Keratinocyte (primary cell): ENCODE measurements at regions not wholly inside any gene's neighbourhood (a gene's known extent, or its start where the extent isn't known, plus 50 kb on each side); places are given as distances from the start of the nearest gene placed in this dataset.

Experiments
- EZH2 ChIP-seq: IDR thresholded peaks from one replicate; pipeline ENCODE4 v1.6.1; 2012; ENCODE audit warnings: inconsistent platforms, mild to moderate bottlenecking, low read length, moderate library complexity
- TF ChIP-seq, protein P1 (sequence below), 3 experiments: IDR thresholded peaks in 1 of 3; conservative IDR thresholded peaks in 1 of 3; optimal IDR thresholded peaks in 1 of 3; 2 replicates in 2 of 3; 3 replicates in 1 of 3; pipeline versions ENCODE3 to v1.5.1; 2011; ENCODE audit warnings: low read length in 3 of 3, mild to moderate bottlenecking in 3 of 3, moderate library complexity in 2 of 3, control low read depth in 1 of 3, inconsistent platforms in 1 of 3; ENCODE audit not compliant: insufficient read depth in 2 of 3; ENCODE audit errors: extremely low read depth in 1 of 3

DNA sequence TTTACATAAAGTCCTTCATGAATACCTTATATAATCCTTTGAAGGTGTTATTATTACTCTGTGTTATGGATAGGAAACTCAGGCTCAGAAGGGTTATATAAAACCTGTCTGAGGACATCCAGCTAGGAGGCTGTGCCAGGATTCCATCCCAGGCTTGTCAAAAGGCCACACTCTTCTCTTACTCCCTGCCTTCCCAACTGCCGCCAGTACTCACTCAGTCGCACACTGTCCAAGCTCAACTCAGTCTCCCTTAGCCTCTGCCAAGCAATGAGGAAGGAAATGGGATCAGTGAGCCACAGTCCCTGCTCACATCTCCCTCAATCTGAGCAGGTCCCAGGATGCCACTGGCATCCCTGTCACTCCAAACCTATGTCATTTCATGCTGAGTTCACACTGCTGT lies 94.4 kb downstream of the NAV1 start:
- TF ChIP-seq, protein P1, sequence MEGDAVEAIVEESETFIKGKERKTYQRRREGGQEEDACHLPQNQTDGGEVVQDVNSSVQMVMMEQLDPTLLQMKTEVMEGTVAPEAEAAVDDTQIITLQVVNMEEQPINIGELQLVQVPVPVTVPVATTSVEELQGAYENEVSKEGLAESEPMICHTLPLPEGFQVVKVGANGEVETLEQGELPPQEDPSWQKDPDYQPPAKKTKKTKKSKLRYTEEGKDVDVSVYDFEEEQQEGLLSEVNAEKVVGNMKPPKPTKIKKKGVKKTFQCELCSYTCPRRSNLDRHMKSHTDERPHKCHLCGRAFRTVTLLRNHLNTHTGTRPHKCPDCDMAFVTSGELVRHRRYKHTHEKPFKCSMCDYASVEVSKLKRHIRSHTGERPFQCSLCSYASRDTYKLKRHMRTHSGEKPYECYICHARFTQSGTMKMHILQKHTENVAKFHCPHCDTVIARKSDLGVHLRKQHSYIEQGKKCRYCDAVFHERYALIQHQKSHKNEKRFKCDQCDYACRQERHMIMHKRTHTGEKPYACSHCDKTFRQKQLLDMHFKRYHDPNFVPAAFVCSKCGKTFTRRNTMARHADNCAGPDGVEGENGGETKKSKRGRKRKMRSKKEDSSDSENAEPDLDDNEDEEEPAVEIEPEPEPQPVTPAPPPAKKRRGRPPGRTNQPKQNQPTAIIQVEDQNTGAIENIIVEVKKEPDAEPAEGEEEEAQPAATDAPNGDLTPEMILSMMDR (optimal IDR thresholded peaks at IDR 0.05 in 1 of 3, IDR thresholded peaks at IDR 0.05 in 1 of 3, conservative IDR thresholded peaks at IDR 0.05 in 1 of 3; ENCODE audit: extremely low read depth in 1 of 3, insufficient read depth in 2 of 3, low read length in 3 of 3), result no peak
- TF ChIP-seq EZH2, result no peak
